ENCODE measurements at regions not wholly inside any gene's neighbourhood (a gene's known extent, or its start where the extent isn't known, plus 50 kb on each side); places are given as distances from the start of the nearest gene placed in this dataset.

DNA sequence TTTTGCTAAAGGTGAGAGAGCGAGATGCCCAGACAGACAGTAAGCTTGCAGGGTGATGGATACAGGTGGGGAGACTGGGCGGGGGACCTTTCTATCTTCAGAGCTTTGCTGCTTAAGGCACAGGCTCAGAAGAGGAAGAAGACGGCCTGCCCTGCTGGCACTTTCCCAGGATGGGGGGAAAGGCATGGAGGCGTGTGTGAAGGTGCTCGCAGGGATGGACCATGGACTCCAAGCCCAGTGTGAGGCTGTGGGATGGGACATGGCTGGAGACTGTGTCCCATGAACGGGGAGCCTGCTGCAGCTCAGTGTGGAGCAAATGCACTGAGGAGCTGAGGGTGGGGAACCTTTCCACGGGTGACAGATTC is 243.2 kb upstream of the IRX4 start:
- DNase-seq (ENCODE audit: low read depth), result no peak

DNA sequence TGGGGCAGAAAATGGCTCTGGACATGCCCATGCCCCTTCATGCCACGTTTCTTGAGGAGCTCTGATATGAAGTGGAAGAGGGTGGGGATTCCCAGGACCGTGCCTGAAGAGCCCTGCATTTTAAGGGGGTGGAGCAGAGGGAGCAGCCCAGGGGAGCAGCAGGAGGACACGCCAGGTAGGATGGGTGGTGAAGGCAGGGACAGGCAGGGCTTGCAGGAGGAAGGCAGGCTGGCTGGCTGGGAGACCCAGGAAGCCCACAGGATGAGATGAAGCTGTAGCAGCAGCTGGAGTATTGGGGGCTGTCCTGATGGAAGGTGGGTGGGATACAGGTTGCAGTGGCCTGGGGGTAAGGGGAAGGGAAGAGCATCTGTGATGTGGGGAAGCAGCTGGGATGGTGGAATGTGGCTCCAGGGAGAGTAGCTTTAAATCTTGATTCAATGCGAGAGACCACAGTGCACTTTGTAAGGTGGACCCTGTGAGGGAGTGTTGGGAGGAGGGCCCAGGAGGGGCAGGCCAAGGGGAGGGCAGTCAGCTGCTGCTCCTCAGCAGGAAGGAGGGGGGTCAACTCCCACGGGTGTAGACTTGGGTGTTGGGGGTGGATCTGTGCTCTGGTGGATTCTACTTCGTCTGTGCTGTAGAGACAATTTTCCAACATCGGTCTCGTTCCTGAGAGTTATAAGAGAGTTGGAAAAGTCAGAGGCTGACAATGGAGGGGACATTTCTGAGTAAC is 242.6 kb upstream of the IRX4 start:
- DNase-seq (ENCODE audit: low read depth), result no peak

DNA sequence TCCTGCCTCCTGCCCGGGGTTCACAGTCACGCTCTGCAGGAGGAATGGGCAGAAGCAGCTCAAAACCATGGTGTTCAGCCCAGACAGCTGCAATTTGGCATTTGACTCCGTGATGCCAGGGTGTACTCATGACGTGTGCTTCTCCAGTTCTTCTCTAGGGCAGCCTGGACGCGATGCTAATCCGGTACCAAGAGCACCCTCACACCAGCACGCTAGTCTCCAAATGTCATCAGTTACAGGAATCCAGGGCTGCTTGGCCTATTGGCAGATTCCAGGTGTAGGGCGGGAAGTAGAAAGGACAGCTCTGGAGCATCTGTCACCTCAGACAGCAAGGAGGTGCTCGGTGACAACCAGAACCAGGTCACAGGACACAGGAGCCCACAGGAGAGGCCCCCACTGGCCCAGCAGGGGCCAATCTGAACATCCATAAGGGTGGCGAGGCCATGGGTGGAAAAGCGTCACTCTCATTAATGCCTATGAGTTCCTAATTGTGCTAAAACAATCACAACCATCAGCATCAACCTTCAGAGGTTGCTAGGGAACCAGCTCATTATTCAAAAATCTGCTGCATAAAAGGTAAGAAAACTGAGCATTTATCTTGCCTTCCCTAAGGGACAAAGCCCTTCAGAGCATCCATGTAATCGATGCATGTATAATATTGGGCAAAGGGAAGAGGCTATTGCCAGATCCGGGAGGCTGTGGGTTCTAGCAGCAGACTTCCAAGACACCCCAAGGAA is 241.9 kb upstream of the IRX4 start:
- DNase-seq (ENCODE audit: low read depth), result no peak

GRCh38 chr5:2123874-2124273 is 241.1 kb upstream of the IRX4 start:
- no peak for DNase-seq (ENCODE audit: low read depth)

DNA sequence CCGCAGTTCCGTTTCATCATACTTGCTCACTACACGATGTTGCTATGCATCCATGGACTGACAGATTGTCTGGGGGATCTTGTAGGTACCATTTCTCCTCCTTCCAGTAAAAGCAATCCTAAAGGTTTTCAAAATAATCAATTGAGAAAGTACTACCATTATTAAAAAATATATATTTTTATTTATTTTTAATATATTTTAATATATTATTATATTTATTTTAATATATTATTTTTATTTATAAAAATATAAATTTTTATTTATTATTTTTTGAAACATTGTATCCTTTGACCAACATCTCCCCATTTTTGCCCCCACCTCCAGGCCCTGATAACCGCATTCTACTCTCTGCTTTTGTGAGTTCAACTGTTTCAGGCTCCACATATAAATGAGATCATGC is 237.6 kb upstream of the IRX4 start:
- no peak for DNase-seq (ENCODE audit: low read depth)

- no peak for DNase-seq (ENCODE audit: low read depth)
These were observed 236.8 kb upstream of the IRX4 start for GRCh38 chr5:2119573-2119972.

GRCh38 chr5:2113348-2114131 is 230.8 kb upstream of the IRX4 start:
- no peak for DNase-seq (ENCODE audit: low read depth)

GRCh38 chr5:2112173-2113025 is 229.7 kb upstream of the IRX4 start:
- DNase-seq (ENCODE audit: low read depth), result no peak

DNA sequence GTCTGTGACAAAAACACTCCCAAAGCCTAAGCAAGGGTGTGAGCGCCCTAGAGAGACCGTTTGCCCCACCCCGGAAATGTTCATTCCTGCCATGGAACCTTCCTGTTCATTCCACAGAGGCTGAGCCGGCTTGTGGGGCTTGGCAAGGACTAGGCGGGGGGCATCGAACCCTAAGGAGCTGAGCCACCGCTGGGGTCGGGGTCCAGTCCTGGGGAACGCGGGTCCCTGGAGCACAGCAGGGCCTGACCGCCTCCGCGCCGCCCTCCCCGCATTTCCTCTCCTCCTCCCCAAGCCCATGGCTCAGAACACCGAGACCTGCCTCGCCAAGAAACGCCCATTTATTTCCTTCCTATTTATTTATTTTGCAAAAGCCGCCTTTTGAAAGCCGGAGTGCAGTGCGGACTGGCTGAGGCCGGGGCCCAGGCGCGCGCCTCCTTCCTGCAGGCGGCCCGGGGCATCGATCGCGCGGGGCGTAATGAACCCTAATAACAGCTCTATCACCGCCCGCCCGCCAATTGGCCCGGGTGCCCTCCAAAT is 228.9 kb upstream of the IRX4 start:
- DNase-seq (ENCODE audit: low read depth), result no peak

GRCh38 chr5:2110934-2111462 is 228.3 kb upstream of the IRX4 start:
- no peak for DNase-seq (ENCODE audit: low read depth)

GRCh38 chr5:2110137-2110933 is 227.6 kb upstream of the IRX4 start:
- DNase-seq (ENCODE audit: low read depth), result no peak

- no peak for DNase-seq (ENCODE audit: low read depth)
These were observed 226.8 kb upstream of the IRX4 start for GRCh38 chr5:2109566-2109965.

- DNase-seq (ENCODE audit: low read depth), result no peak
These were observed 224.0 kb upstream of the IRX4 start for GRCh38 chr5:2106721-2107120.

DNA sequence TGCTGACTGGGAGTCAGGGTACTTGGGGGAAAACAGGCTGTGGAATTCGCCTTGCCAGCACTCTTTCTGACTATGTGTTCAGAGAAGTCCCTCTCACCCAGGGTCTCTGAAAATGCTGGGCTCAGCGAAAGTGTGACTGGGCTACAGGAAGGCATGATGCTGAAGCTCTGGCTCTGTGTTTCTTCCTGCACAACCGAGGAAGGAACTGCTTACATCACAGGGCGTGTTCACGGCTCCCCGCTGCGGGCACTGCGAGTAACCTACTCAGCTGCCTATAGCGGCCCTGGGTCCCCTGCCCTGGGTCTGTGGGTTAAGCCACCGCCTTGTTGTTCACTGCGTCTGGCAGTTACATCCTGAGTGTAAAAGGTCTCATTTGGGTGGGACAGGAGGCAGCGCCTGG is 222.4 kb upstream of the IRX4 start:
- DNase-seq (ENCODE audit: low read depth), result no peak

DNA sequence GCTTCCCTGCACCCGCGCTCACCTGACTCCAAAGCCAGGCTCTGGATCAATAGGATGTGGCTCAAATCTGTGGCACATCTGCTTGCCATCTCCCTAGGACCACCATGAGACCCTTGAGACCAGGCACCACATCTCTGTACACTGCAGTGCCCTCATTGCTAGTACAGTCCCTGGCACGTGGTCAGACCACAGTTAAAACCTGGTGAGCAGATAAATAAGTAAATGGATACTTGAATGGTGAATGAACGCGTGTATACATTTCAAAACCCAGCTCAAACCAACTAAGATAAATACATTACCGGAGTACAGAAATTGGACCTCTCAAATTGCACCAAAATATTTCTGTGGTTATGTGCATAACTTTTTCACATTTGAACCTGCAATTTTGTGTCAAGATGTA is 221.2 kb upstream of the IRX4 start:
- DNase-seq (ENCODE audit: low read depth), result no peak

GRCh38 chr5:2102819-2103776 is 220.4 kb upstream of the IRX4 start:
- no peak for DNase-seq (ENCODE audit: low read depth)

DNA sequence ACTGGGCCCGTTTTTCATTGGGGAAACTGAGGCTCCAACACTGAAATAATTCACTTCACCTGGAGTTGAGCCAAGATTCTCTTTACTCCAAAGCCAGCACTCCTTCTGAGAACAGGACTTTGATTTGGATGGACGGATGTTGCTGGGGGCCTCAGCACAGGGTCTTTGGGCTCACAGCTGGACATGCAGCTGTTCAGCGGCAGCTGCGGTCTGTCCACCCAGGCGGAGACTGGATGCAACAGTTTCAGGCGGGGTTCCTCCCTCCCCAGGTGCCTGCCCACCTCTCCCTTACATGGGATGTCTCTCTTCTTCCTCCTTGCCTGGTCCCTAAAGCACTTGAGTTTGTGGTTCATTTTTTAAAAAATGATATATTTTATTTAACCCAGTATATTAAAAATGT is 219.0 kb upstream of the IRX4 start:
- DNase-seq (ENCODE audit: low read depth), result no peak

- DNase-seq (ENCODE audit: low read depth), result no peak
These were observed 214.3 kb upstream of the IRX4 start for GRCh38 chr5:2096887-2097505.

DNA sequence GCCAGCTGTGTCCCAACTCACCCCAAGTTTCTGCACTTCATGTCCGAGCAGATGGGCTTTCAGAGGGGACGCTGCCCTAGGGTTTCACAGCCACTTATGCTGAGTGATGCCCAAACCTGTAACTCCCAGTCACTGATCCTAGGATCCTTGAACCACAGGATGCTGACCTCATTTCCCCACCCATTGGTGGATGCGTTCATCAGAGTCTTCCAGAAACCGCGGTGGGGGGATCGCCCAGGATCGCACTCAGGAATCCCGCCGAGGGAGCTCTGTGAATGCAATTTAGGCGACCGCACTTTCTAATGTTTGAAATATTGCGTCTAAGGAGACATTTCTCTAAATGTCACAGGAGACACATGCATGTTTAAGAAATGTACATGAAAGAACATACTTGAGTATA is 212.3 kb upstream of the IRX4 start:
- no peak for DNase-seq (ENCODE audit: low read depth)

Data from stimulated activated CD8-positive, alpha-beta memory T cell treated with anti-CD3 and anti-CD28 coated beads, Interleukin-15, amount 100 ng/mL, for 24 hours (primary cell).